IMR-90 (cell line): ENCODE measurements at regions not wholly inside any gene's neighbourhood (a gene's known extent, or its start where the extent isn't known, plus 50 kb on each side); places are given as distances from the start of the nearest gene placed in this dataset.

ENCODE experiments used
- CTCF ChIP-seq: conservative IDR thresholded peaks from 2 replicates; pipeline ENCODE4 v1.5.1; 2012; ENCODE audit warnings: mild to moderate bottlenecking, low read depth, low read length, improper control_type of control experiment
- RAD21 ChIP-seq: IDR thresholded peaks from 2 replicates; pipeline ENCODE4 v1.6.1; 2012; ENCODE audit warnings: low read length, improper control_type of control experiment

DNA sequence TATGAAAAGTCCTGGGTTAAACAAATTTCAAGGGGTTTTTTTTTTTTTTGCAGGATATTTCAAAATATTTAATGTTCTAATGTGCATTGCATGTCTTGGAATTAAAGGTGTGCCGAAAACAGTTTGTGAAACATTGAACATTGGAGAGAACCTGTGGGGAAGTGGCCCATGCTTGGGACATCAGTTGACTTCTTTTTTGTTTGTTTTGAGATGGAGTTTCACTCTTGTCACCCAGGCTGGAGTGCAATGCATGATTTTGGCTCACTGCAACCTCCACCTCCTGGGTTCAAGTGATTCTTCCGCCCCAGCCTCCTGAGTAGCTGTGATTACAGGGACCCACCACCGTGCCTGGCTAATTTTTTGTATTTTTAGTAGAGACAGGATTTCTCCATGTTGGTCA is 71.0 kb upstream of the RAPH1 start:
- TF ChIP-seq CTCF, result no peak
- TF ChIP-seq RAD21, result no peak
